GM23248 (cell line): ENCODE measurements at regions not wholly inside any gene's neighbourhood (a gene's known extent, or its start where the extent isn't known, plus 50 kb on each side); places are given as distances from the start of the nearest gene placed in this dataset.

ENCODE experiments used
- EZH2 ChIP-seq: fragments of 200-600 bp; sonication (generic); IDR thresholded peaks from 2 replicates; pipeline ENCODE4 v1.6.1; 2018; ENCODE audit warnings: antibody characterized with exemption, mild to moderate bottlenecking; ENCODE audit not compliant: insufficient read depth, poor library complexity, severe bottlenecking
- EZH2phosphoT487 ChIP-seq: fragments of 200-600 bp; sonication (generic); IDR thresholded peaks from 2 replicates; pipeline ENCODE4 v1.6.1; 2018; ENCODE audit warnings: antibody characterized with exemption, moderate library complexity, mild to moderate bottlenecking, low read depth; ENCODE audit not compliant: insufficient read depth

GRCh38 chr9:89793551-89793950 lies 188.7 kb downstream of the GADD45G start:
- TF ChIP-seq EZH2 (no peak), EZH2phosphoT487 (no peak)
